Liver (tissue), 8 donors: ENCODE measurements at regions not wholly inside any gene's neighbourhood (a gene's known extent, or its start where the extent isn't known, plus 50 kb on each side); places are given as distances from the start of the nearest gene placed in this dataset.

Experiments used
- DNase-seq: peaks from one replicate; pipeline ENCODE4 v3.0.0-alpha.2; 2017; ENCODE audit warnings: low spot score
- H3K27ac ChIP-seq, 2 donors: one replicate each; pipeline ENCODE4 v1.7.0; 2013; ENCODE audit warnings: inconsistent platforms in 2 of 2, low read length in 2 of 2, control low read depth in 1 of 2, low read depth in 1 of 2, mild to moderate bottlenecking in 1 of 2
- H3K27me3 ChIP-seq, 4 donors: one replicate each; pipeline versions ENCODE4 v1.6.1 to v1.7.0; 2013; ENCODE audit warnings: low read length in 3 of 4, inconsistent platforms in 1 of 4, mild to moderate bottlenecking in 1 of 4, moderate library complexity in 1 of 4; ENCODE audit not compliant: control insufficient read depth in 4 of 4, insufficient read depth in 4 of 4
- H3K36me3 ChIP-seq, 4 donors: one replicate each; pipeline versions ENCODE4 v1.6.1 to v1.7.0; 2013; ENCODE audit warnings: low read length in 3 of 4, mild to moderate bottlenecking in 3 of 4, low read depth in 1 of 4, moderate library complexity in 1 of 4; ENCODE audit not compliant: control insufficient read depth in 4 of 4, insufficient read depth in 3 of 4
- H3K4me1 ChIP-seq, 4 donors: one replicate each; pipeline versions ENCODE4 v1.6.1 to v1.7.0; 2013; ENCODE audit warnings: low read length in 3 of 4, mild to moderate bottlenecking in 3 of 4, moderate library complexity in 1 of 4; ENCODE audit not compliant: control insufficient read depth in 4 of 4, insufficient read depth in 4 of 4
- H3K4me3 ChIP-seq, 3 donors: one replicate each; pipeline versions ENCODE4 v1.6.1 to v1.7.0; 2013; ENCODE audit warnings: low read length in 3 of 3, control low read depth in 1 of 3, low read depth in 1 of 3, mild to moderate bottlenecking in 1 of 3
- H3K9ac ChIP-seq, 2 donors: one replicate each; pipeline ENCODE4 v1.7.0; 2013; ENCODE audit warnings: low read length in 2 of 2, mild to moderate bottlenecking in 2 of 2, moderate library complexity in 2 of 2, control low read depth in 1 of 2, low read depth in 1 of 2
- H3K9me3 ChIP-seq, 4 donors: one replicate each; pipeline versions ENCODE4 v1.6.1 to v1.7.0; 2013; ENCODE audit warnings: low read length in 3 of 4; ENCODE audit not compliant: control insufficient read depth in 4 of 4
- ATF3 ChIP-seq: IDR thresholded peaks from 2 replicates; pipeline ENCODE4 v1.6.1; 2016; ENCODE audit warnings: antibody characterized with exemption
- CTCF ChIP-seq: fragments of 150-350 bp; IDR thresholded peaks from 2 replicates; pipeline ENCODE4 v1.5.1; 2017; ENCODE audit warnings: improper control_type of control experiment, low read depth, low read length; ENCODE audit not compliant: missing input control
- EGR1 ChIP-seq, 2 donors: IDR thresholded peaks; 2 replicates each; pipeline ENCODE4 v1.6.1; 2016 to 2018; ENCODE audit warnings: antibody characterized with exemption in 2 of 2, low read depth in 2 of 2
- FOXA1 ChIP-seq: IDR thresholded peaks from 2 replicates; pipeline ENCODE4 v1.6.1; 2016; ENCODE audit warnings: antibody characterized with exemption
- GABPA ChIP-seq, 2 donors: IDR thresholded peaks in 1 of 2; conservative IDR thresholded peaks in 1 of 2; 2 replicates each; pipeline ENCODE4 v1.6.1; 2016; ENCODE audit warnings: antibody characterized with exemption in 2 of 2, mild to moderate bottlenecking in 1 of 2, moderate library complexity in 1 of 2
- JUND ChIP-seq, 2 donors: IDR thresholded peaks; 2 replicates each; pipeline ENCODE4 v1.6.1; 2016; ENCODE audit warnings: antibody characterized with exemption in 2 of 2
- MAX ChIP-seq: IDR thresholded peaks from 2 replicates; pipeline ENCODE4 v1.6.1; 2016; ENCODE audit warnings: antibody characterized with exemption
- NR2F2 ChIP-seq: IDR thresholded peaks from 2 replicates; pipeline ENCODE4 v1.6.1; 2016; ENCODE audit warnings: antibody characterized with exemption
- RAD21 ChIP-seq, 2 donors: IDR thresholded peaks; 2 replicates each; pipeline ENCODE4 v1.6.1; 2016; ENCODE audit warnings: antibody characterized with exemption in 2 of 2, mild to moderate bottlenecking in 2 of 2
- REST ChIP-seq: IDR thresholded peaks from 2 replicates; pipeline ENCODE4 v1.6.1; 2016; ENCODE audit warnings: antibody characterized with exemption, mild to moderate bottlenecking
- RXRA ChIP-seq, 2 donors: IDR thresholded peaks; 2 replicates each; pipeline ENCODE4 v1.6.1; 2017 to 2018; ENCODE audit warnings: antibody characterized with exemption in 2 of 2, mild to moderate bottlenecking in 1 of 2
- SP1 ChIP-seq: IDR thresholded peaks from 2 replicates; pipeline ENCODE4 v1.6.1; 2018; ENCODE audit warnings: antibody characterized with exemption, mild to moderate bottlenecking
- YY1 ChIP-seq: IDR thresholded peaks from 2 replicates; pipeline ENCODE4 v1.6.1; 2016; ENCODE audit warnings: antibody characterized with exemption, mild to moderate bottlenecking
- ZBTB33 ChIP-seq: IDR thresholded peaks from 2 replicates; pipeline ENCODE4 v1.6.1; 2016; ENCODE audit warnings: antibody characterized with exemption
- WGBS: extraction: QIAGEN DNeasy Blood & Tissue Kit; methylation state at CpG from one replicate; pipeline ENCODE4 v1.1.7; 2013; 5-methylcytosine and 5-hydroxymethylcytosine counted together
- donor health status: healthy.
- donor health status: healthy.
- donor health status: healthy.
- donor health status: healthy.
- donor health status: healthy.

- Histone ChIP-seq H3K4me1 (no peaks in the 10 kb centered on the region), H3K27me3 (peaks cover 0 to 4% (median 0%) of the 10 kb centered on the region in 4 donors), H3K4me3 (no peak overlapping the region), H3K27ac (no peak overlapping the region), H3K9ac (no peak overlapping the region), H3K36me3 (no peaks in the 10 kb centered on the region), H3K9me3 (no peaks in the 10 kb centered on the region)
- 61% methylated on average over 5 of the region's 5 CpGs for WGBS
- TF ChIP-seq NR2F2 (no peak), RXRA (IDR thresholded peaks at IDR 0.05) (no peak), EGR1 (IDR thresholded peaks at IDR 0.05; ENCODE audit: low read depth in 2 of 2) (no peak), YY1 (no peak), FOXA1 (no peak), CTCF (no peak), GABPA (IDR thresholded peaks at IDR 0.05 in 1 of 2, conservative IDR thresholded peaks at IDR 0.05 in 1 of 2) (no peak), SP1 (no peak), JUND (IDR thresholded peaks at IDR 0.05) (no peak), ZBTB33 (no peak), REST (no peak), RAD21 (IDR thresholded peaks at IDR 0.05) (no peak), ATF3 (no peak)
- DNase-seq = no peak
These were observed 292.7 kb upstream of the SLC39A10 start for GRCh38 chr2:195364015-195364965.

- Histone ChIP-seq H3K27me3 (peaks cover 0 to 4% (median 0%) of the 10 kb centered on the region in 4 donors), H3K27ac (no peak overlapping the region), H3K4me3 (no peak overlapping the region), H3K9ac (no peak overlapping the region), H3K36me3 (no peaks in the 10 kb centered on the region), H3K4me1 (no peaks in the 10 kb centered on the region), H3K9me3 (no peaks in the 10 kb centered on the region)
- DNase-seq = no peak
- no peak for TF ChIP-seq RXRA (IDR thresholded peaks at IDR 0.05)
- TF ChIP-seq SP1 = no peak
- TF ChIP-seq ZBTB33 = no peak
- no peak for TF ChIP-seq ATF3
- no peak for TF ChIP-seq YY1
- TF ChIP-seq NR2F2 = no peak
- TF ChIP-seq MAX = no peak
- TF ChIP-seq RAD21 (IDR thresholded peaks at IDR 0.05) = no peak
- WGBS = 63% methylated on average over 1 of the region's 1 CpG
These were observed 293.5 kb upstream of the SLC39A10 start for GRCh38 chr2:195363496-195363895.
